ENCODE measurements at regions not wholly inside any gene's neighbourhood (a gene's known extent, or its start where the extent isn't known, plus 50 kb on each side); places are given as distances from the start of the nearest gene placed in this dataset.

DNA sequence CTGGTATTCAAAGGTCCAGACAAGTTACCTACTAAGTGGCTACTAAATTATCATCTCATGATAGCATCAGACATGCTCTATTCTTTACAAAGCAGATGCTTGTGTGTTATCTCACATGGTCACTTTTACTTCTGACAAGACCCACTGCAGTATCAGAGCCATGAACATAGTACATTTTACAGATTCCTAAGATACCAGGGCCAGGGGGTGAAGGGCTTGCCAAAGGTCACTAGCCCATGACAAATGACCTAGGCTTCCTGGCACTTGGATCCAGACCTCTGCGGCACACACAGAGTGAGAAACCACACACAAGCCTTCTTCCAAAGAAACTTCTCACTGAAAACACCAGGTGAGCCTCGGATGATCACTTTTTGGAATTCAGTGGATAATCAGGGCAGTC, 446.8 kb downstream of the EIPR1 start:
- Histone ChIP-seq H3K23ac (ENCODE audit: insufficient read length) (no peak overlapping the region), H3K9ac (replicated peaks in 1 of 4; ENCODE audit: extremely low read depth in 1 of 4, low read depth in 3 of 4, low read length in 3 of 4) (no peak overlapping the region), H3K56ac (replicated peaks; ENCODE audit: insufficient read length, low read depth, low read length) (no peak overlapping the region), H4K91ac (replicated peaks; ENCODE audit: insufficient read length, low read length) (no peak overlapping the region), H4K20me1 (replicated peaks in 1 of 2; ENCODE audit: control insufficient read depth in 1 of 2, insufficient read depth in 2 of 2, low read length in 2 of 2) (no peaks in the 10 kb centered on the region), H2BK20ac (ENCODE audit: low read length) (no peak overlapping the region), H4K5ac (ENCODE audit: insufficient read length, low read depth, low read length) (no peak overlapping the region), H2BK12ac (ENCODE audit: low read depth, low read length) (no peak overlapping the region), H3K4me2 (ENCODE audit: insufficient read depth in 1 of 2, low read depth in 2 of 2, low read length in 2 of 2) (no peak overlapping the region), H3K27ac (ENCODE audit: low read depth, low read length) (no peak overlapping the region), H3K18ac (ENCODE audit: extremely low read depth, low read length) (no peak overlapping the region), H3K4me1 (replicated peaks in 1 of 4; ENCODE audit: control insufficient read depth in 3 of 4, insufficient read depth in 4 of 4, low read length in 3 of 4) (no peaks in the 10 kb centered on the region), H3K79me1 (ENCODE audit: low read depth, low read length) (no peaks in the 10 kb centered on the region), H2AFZ (ENCODE audit: low read length) (no peak overlapping the region), H2BK15ac (ENCODE audit: low read length) (no peak overlapping the region), H3K14ac (ENCODE audit: insufficient read length) (no peak overlapping the region), H3K27me3 (replicated peaks in 1 of 4; ENCODE audit: control insufficient read depth in 3 of 4, extremely low read depth in 1 of 4, insufficient read depth in 3 of 4, low read length in 3 of 4) (no peaks in the 10 kb centered on the region; a peak in 1 of 7 replicates), H3K4me3 (ENCODE audit: extremely low read depth in 1 of 4, insufficient read depth in 2 of 4, low read depth in 3 of 4, low read length in 4 of 4) (no peak overlapping the region), H2BK5ac (ENCODE audit: low read depth, low read length) (no peak overlapping the region), H4K8ac (ENCODE audit: extremely low read depth, insufficient read depth, low read length) (no peak overlapping the region), H2AK5ac (ENCODE audit: low read depth, low read length) (no peak overlapping the region), H2BK120ac (replicated peaks; ENCODE audit: low read depth, low read length) (no peak overlapping the region), H3K79me2 (ENCODE audit: control insufficient read depth in 1 of 2, insufficient read depth in 2 of 2, low read length in 2 of 2) (no peaks in the 10 kb centered on the region), H3K36me3 (ENCODE audit: control insufficient read depth in 2 of 4, insufficient read depth in 4 of 4, low read length in 3 of 4) (no peaks in the 10 kb centered on the region), H3K4ac (replicated peaks; ENCODE audit: insufficient read length, low read depth, low read length) (no peak overlapping the region), H3K23me2 (ENCODE audit: low read depth, low read length) (no peaks in the 10 kb centered on the region), H3K9me3 (ENCODE audit: insufficient read depth in 2 of 2, low read depth in 1 of 2, low read length in 1 of 2) (peaks cover 0 to 3% of the 10 kb centered on the region in 2 experiments; a peak in 1 of 4 replicates)
- CTCF ChIA-PET (ENCODE audit: partially characterized antibody), result no interaction called here
- DNase-seq (ENCODE audit: low read depth in 1 of 2, low spot score in 2 of 2) (no peak), FAIRE-seq (no peak)
- no peak for TF ChIP-seq SAP30 (IDR thresholded peaks at IDR 0.05; ENCODE audit: insufficient read depth, insufficient replicate concordance, low read length)
- TF ChIP-seq CHD2 (IDR thresholded peaks at IDR 0.05; ENCODE audit: low read length), result no peak
- TF ChIP-seq CREB1 (IDR thresholded peaks at IDR 0.05), result no peak
- POLR2A ChIA-PET (ENCODE audit: partially characterized antibody), result no interaction called here
- WGBS, 2 experiments (ENCODE audit: extremely low coverage in 1 of 2, insufficient coverage in 1 of 2, insufficient read length in 1 of 2, insufficient replicate concordance in 2 of 2, low coverage in 1 of 2, low lambda C conversion rate in 2 of 2, missing lambda C conversion rate in 1 of 2), result 90% methylated on average over 2 of the region's 2 CpGs; no CpG with 5 or more reads in 1 of the 2 experiments

Measured in H1 (cell line).